GM19025 (cell line): ENCODE measurements at regions not wholly inside any gene's neighbourhood (a gene's known extent, or its start where the extent isn't known, plus 50 kb on each side); places are given as distances from the start of the nearest gene placed in this dataset.

Experiments
- ATAC-seq: cut with Tn5 transposase; IDR thresholded peaks from one replicate; pipeline ENCODE4 v1.9.1; 2021; ENCODE audit warnings: mild to moderate bottlenecking, low read depth, moderate library complexity; ENCODE audit not compliant: unreplicated experiment

GRCh38 chr2:2840681-2841300, 509.7 kb upstream of the MYT1L start:
- no peak for ATAC-seq

- no peak for ATAC-seq
Measured at GRCh38 chr2:2839782-2840531, 508.9 kb upstream of the MYT1L start.

- ATAC-seq, result no peak
Measured at GRCh38 chr2:2839393-2839781, 508.3 kb upstream of the MYT1L start.

- ATAC-seq, result no peak
Measured at GRCh38 chr2:2838548-2838845, 507.4 kb upstream of the MYT1L start.

GRCh38 chr2:2837746-2838547, 506.9 kb upstream of the MYT1L start:
- ATAC-seq, result no peak

GRCh38 chr2:2836343-2837070, 505.4 kb upstream of the MYT1L start:
- no peak for ATAC-seq

- ATAC-seq, result no peak
Measured at GRCh38 chr2:2834516-2835254, 503.6 kb upstream of the MYT1L start.

GRCh38 chr2:2834105-2834504, 503.0 kb upstream of the MYT1L start:
- no peak for ATAC-seq

- no peak for ATAC-seq
Measured at GRCh38 chr2:2832657-2833056, 501.6 kb upstream of the MYT1L start.

GRCh38 chr2:2831633-2832032, 500.6 kb upstream of the MYT1L start:
- no peak for ATAC-seq

- ATAC-seq, result no peak
Measured at GRCh38 chr2:2830576-2830975, 499.5 kb upstream of the MYT1L start.

GRCh38 chr2:2828774-2829368, 497.8 kb upstream of the MYT1L start:
- no peak for ATAC-seq

GRCh38 chr2:2827761-2828221, 496.7 kb upstream of the MYT1L start:
- no peak for ATAC-seq

- no peak for ATAC-seq
Measured at GRCh38 chr2:2827046-2827636, 496.1 kb upstream of the MYT1L start.

GRCh38 chr2:2826621-2827020, 495.5 kb upstream of the MYT1L start:
- no peak for ATAC-seq

- ATAC-seq, result no peak
Measured at GRCh38 chr2:2826209-2826551, 495.1 kb upstream of the MYT1L start.

- no peak for ATAC-seq
Measured at GRCh38 chr2:2825516-2826208, 494.6 kb upstream of the MYT1L start.

GRCh38 chr2:2825062-2825461, 494.0 kb upstream of the MYT1L start:
- ATAC-seq, result no peak

GRCh38 chr2:2824588-2824987, 493.5 kb upstream of the MYT1L start:
- no peak for ATAC-seq
